GM18861 (cell line): ENCODE measurements at regions not wholly inside any gene's neighbourhood (a gene's known extent, or its start where the extent isn't known, plus 50 kb on each side); places are given as distances from the start of the nearest gene placed in this dataset.

Experiments used
- ATAC-seq: cut with Tn5 transposase; IDR thresholded peaks from one replicate; pipeline ENCODE4 v1.9.1; 2021; ENCODE audit not compliant: unreplicated experiment

GRCh38 chr1:106688446-106688845 is 368.0 kb upstream of the PRMT6 start:
- ATAC-seq: no peak

GRCh38 chr1:106698660-106699059 is 357.8 kb upstream of the PRMT6 start:
- ATAC-seq: no peak

GRCh38 chr1:106699433-106699832 is 357.0 kb upstream of the PRMT6 start:
- no peak for ATAC-seq

GRCh38 chr1:106700211-106700610 is 356.3 kb upstream of the PRMT6 start:
- ATAC-seq: no peak

GRCh38 chr1:106705971-106706370 is 350.5 kb upstream of the PRMT6 start:
- no peak for ATAC-seq

- no peak for ATAC-seq
Observed at GRCh38 chr1:106717591-106717990, 338.9 kb upstream of the PRMT6 start.

GRCh38 chr1:106721790-106722189 is 334.7 kb upstream of the PRMT6 start:
- no peak for ATAC-seq

GRCh38 chr1:106722466-106722865 is 334.0 kb upstream of the PRMT6 start:
- no peak for ATAC-seq

- peak; percentile 82 for ATAC-seq
Observed at GRCh38 chr1:106727171-106727570, 329.3 kb upstream of the PRMT6 start.

- ATAC-seq: no peak
Observed at GRCh38 chr1:106746448-106747085, 309.9 kb upstream of the PRMT6 start.

GRCh38 chr1:106747232-106747631 is 309.2 kb upstream of the PRMT6 start:
- no peak for ATAC-seq

GRCh38 chr1:106747791-106748190 is 308.7 kb upstream of the PRMT6 start:
- ATAC-seq: no peak

GRCh38 chr1:106748606-106749005 is 307.9 kb upstream of the PRMT6 start:
- no peak for ATAC-seq

- ATAC-seq: no peak
Observed at GRCh38 chr1:106749491-106749890, 307.0 kb upstream of the PRMT6 start.

- ATAC-seq: no peak
Observed at GRCh38 chr1:106749906-106750305, 306.6 kb upstream of the PRMT6 start.

- no peak for ATAC-seq
Observed at GRCh38 chr1:106751002-106751401, 305.5 kb upstream of the PRMT6 start.

- ATAC-seq: no peak
Observed at GRCh38 chr1:106753066-106753465, 303.4 kb upstream of the PRMT6 start.

- no peak for ATAC-seq
Observed at GRCh38 chr1:106754957-106755356, 301.5 kb upstream of the PRMT6 start.

- ATAC-seq: no peak
Observed at GRCh38 chr1:106755682-106756406, 300.6 kb upstream of the PRMT6 start.

- no peak for ATAC-seq
Observed at GRCh38 chr1:106756752-106757151, 299.7 kb upstream of the PRMT6 start.

- ATAC-seq: no peak
Observed at GRCh38 chr1:106768077-106768476, 288.4 kb upstream of the PRMT6 start.

GRCh38 chr1:106768501-106768900 is 288.0 kb upstream of the PRMT6 start:
- no peak for ATAC-seq

- ATAC-seq: no peak
Observed at GRCh38 chr1:106773206-106773605, 283.3 kb upstream of the PRMT6 start.
